ENCODE measurements at regions not wholly inside any gene's neighbourhood (a gene's known extent, or its start where the extent isn't known, plus 50 kb on each side); places are given as distances from the start of the nearest gene placed in this dataset.
"Not testable (repeated sequence)": the region's sequence is repeated elsewhere in the genome, so short reads cannot be mapped to it uniquely, and the experiment has no call there.

DNA sequence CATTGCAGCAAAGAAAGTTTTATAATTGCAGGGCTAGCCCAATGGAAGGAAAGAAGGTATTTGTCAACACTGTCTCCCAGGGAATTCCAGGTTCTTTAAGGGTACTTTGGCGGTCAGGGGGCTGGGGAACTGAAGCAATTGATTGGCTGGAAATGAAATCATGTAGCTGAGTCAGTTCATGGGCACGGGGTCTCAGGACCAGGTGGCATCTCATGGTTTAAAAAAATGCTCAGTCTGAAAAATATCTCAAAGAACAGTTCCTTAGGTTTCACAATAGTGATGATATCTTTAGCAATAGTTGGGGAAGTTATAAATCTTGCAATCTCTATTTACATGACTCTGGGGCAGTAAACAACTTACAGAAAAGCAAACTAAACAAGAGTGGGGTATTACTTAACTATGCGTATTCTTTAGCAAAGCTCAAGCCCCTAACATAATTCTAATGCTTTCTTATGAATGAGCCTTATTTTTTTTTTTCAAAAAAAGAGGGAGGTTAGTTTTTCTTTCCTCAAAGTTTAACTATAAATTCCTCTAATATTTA lies 376.9 kb upstream of the NRG3 start:
- DNase-seq, result no peak

DNA sequence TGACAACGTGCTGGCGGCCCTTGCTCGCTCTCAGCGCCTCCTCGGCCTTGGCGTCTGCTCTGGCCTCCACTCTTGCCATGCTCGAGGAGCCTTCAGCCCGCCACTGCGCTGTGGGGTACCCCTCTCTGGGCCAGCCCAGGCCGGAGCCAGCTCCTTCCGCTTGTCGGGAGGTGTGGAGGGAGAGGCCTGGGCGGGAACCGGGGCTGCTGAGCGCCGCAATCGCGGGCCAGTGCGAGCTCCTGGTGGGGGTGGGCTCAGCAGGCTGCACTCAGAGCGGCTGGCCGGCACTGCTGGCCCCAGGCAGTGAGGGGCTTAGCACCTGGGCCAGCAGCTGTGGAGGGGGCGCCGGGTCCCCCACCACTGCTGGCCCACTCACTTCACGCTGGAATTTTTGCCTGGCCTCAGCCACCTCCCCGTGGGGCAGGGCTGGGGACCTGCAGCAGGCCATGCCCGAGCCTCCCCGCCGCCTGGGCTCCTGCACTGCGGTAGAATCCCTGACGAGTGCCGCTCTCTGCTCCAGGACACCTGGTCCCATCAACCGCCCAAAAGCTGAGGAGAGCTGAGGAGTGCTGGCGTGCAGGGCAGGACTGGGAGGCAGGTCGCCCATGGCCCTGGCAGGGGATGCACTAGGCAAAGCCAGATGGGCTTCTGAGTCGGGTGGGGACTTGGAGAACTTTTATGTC lies 372.2 kb upstream of the NRG3 start:
- DNase-seq, result no peak

DNA sequence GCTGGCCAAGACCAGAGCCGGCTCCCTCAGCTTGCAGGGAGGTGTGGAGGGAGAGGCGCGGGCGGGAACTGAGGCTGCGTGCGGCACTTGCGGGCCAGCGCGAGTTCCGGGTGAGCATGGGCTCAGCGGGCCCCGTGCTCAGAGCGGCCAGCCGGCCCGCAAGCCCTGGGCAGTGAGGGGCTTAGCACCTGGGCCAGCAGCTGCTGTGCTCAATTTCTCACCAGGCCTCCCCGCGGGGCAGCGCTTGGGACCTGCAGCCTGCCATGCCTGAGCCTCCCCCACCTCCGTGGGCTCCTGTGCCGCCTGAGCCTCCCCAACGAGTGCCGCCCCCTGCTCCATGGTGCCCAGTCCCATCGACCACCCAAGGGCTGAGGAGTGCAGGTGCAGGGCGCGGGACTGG lies 369.2 kb upstream of the NRG3 start:
- not testable (repeated sequence) for DNase-seq

DNA sequence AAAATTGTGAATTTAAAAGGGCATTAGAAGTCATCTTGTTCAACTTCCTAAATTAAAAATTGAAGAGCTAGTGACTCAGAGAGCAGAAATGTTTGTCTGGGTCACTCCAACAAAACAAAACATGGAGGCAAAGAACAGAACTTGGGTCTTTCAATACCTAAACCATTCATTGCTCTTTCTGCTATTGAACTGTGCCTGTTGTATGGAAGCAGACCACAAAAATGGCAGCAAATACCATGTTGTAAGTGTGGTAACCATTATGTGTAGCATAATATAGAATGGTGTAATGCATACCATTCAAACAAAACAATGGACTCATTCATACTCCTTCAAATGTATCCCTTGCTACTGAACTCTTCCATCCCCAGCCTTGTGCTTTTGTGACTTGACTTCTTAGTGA lies 360.2 kb upstream of the NRG3 start:
- DNase-seq, result no peak

DNA sequence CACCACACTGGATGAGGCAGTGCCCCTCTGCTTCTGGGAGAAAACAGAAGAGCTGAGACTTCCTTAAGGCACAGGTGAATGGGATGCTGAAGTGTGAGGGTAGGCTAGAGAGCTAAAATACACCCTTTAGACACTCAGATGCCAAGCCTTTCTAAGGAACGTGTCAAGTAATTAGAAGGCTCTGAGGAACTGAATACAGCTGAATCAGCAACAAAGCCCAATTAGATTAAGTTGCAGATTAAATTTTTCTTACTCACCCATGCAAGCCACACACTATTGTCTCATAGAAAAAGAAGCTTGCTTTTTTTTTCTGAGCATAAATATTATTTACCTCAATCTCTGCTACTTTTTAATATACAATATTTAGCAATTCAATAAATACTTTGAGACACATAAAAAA lies 354.3 kb upstream of the NRG3 start:
- no peak for DNase-seq

DNA sequence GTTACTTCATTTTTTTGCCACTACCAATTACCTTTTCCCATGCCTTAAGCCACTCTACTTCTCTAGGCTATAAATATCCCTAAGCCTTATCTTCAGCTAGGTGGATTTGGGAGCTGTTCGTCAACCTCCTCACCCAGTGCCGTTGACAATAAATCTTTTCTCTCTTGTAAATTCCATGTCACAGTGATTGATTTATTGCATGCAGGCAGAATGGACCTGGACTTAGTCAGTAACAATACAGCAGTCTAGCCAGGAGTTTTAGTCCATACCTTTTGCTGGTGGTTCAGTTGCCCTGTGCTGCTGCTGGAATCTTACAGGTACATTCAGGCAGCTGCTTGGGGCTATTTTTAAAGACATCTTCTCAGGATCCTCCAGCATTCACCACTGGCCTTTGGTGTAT lies 350.5 kb upstream of the NRG3 start:
- DNase-seq, result no peak

GRCh38 chr10:81532403-81532802 lies 342.6 kb upstream of the NRG3 start:
- DNase-seq, result no peak

DNA sequence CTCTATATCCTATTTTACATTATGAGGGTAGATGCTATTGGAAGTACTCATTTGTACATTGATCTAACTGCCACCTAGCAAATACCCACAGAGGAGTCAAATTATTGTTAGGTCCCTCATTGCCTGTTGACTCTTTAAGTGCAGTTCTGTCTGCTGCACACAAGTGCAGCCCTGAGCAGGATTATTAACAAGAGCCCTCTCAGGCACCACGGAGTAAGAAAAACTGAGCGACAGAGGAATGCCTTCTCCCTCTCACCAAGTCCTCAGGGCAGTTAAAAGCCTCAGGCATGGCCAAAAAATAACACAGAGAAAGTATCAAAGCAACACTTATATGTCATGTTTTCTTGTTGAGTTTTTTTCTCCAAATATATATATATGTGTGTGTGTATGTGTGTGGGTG lies 340.0 kb upstream of the NRG3 start:
- no peak for DNase-seq

- DNase-seq, result no peak
Measured at GRCh38 chr10:81541517-81541916, 333.5 kb upstream of the NRG3 start.

DNA sequence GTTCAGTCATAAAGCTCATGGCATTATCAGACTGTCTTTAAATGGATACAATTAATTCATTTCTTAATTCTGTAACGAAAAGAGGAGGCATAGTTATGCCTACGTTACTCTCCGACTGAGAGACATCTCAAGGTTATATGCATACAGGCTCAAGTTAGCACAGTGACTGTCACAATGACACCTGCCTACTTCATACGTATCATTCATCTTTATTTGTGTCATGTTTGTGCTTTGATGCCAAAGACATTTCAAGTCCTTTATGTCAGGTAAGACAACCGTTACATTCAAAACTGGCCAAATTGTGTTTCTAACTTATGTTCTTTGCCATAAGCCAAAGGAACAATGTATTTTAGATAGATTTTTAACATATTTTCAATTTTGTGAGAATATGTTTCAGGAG lies 328.8 kb upstream of the NRG3 start:
- DNase-seq, result no peak

GRCh38 chr10:81548160-81548559 lies 326.8 kb upstream of the NRG3 start:
- DNase-seq, result no peak

- no peak for DNase-seq
Measured at GRCh38 chr10:81564143-81564542, 310.9 kb upstream of the NRG3 start.

GRCh38 chr10:81569488-81569887 lies 305.5 kb upstream of the NRG3 start:
- no peak for DNase-seq

- no peak for DNase-seq
Measured at GRCh38 chr10:81570349-81570748, 304.6 kb upstream of the NRG3 start.

- DNase-seq, result no peak
Measured at GRCh38 chr10:81570878-81571794, 303.9 kb upstream of the NRG3 start.

GRCh38 chr10:81575036-81575435 lies 300.0 kb upstream of the NRG3 start:
- no peak for DNase-seq

DNA sequence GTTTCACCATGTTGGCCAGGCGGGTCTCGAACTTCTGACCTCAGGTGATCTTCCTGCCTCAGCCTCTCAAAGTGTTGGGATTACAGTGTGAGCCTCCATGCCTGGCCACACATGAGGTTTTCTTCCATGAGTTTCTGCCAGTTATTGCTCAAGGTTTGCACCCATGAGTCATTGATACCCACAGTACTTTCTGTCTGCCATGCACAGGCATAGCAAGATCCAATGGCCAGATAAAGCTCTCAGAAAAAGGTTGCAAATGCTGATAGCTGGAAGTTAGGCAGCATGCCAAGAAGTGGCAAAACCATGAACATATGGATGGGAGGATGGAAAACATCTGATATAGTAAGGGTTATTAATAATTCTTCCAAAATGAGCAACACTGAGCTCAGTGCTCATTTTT lies 298.7 kb upstream of the NRG3 start:
- DNase-seq, result no peak

DNA sequence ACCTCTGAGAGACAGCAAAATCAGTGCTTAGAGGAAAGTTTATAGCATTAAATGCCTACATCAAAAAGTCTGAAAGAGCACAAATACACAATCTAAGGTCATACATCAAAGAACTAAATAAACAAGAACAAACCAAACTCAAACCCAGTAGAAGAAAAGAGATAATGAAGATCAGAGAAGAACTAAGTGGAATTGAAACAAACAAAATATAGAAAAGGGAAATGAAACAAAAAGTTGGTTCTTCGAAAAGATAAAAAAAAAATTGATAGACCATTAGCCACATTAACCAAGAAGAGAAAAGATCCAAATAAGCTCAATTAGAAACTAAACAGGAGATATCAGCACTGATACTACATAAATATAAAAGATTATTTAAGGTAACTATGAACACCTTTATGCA lies 280.0 kb upstream of the NRG3 start:
- no peak for DNase-seq

DNA sequence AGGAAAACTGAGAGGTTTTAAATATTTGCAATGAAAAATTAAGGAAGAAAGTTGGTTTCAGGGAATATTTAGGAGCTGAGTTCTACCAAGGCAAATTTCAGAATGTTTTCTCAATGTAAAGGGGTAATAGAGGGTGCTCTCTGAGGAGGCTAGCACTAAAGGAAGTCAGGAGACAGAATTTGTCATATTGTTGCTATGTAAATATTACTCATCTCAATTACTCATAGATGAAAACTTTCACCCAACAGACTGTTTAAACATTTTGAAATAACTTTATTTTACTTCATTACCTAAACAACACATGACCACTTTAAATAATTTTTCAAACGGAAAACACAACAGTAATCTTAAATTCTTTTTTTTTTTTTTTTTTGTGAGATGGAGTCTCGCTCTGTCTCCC lies 274.8 kb upstream of the NRG3 start:
- no peak for DNase-seq

DNA sequence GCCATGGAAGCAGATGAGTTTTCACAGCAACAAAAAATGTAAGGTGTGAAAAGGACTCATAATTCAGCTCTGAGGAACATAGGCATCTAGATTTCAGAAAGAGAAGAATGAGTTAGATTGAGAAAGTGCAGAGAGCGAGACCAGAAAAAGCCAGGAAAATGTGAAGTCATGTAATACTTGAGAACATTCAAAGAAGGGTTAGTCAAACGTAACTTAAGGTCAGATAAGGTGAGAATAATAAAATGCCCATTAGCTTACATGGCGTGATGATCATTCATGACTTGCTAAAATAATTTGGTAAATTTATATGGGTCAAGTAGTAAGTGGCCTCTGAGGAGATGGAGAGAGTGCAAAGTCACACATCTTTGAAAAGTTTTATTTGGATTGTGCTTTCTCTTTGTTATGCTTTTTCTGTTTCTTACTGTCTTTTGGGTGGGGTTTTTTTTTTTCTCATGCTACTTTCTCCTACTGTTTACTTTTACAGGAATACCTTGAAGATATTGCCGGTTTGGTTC lies 271.8 kb upstream of the NRG3 start:
- DNase-seq, result no peak

GRCh38 chr10:81644485-81644884 lies 230.5 kb upstream of the NRG3 start:
- not testable (repeated sequence) for DNase-seq

- DNase-seq, result no peak
Measured at GRCh38 chr10:81655986-81656385, 219.0 kb upstream of the NRG3 start.

DNA sequence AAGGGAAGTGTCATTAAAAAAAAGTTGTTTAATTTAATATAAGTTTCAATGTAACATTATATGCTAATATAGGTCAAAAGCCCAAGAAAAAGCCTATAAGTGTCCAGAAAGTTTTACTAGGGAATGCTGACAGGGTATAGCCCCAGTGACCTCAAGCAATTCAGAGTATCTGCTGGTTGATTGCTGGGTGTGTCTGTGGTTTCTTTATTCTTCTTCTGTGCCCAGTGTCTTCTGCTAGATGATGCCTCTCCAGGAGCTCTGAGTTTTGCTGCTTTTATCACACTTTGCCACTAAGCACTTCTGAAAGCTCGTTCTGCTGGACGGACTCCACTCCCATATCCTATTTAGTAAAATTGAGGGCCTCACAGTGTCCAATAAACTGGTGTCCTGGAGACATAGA lies 212.2 kb upstream of the NRG3 start:
- no peak for DNase-seq

DNA sequence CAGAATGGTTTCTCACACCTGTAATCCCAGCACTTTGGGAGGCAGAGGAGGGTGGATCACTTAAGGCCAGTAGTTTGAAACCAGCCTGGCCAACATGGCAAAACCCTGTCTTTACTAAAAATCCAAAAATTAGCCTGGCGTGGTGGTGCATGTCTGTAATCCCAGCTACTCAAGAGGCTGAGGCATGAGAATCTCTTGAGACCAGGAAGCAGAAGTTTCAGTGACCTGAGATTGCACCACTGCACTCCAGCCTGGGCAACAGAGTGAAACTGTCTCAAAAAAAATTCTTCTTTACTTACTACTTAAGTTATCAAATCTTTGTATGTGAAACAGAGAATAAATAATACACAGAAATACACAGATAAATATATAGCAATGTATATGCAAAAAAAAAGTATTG lies 210.2 kb upstream of the NRG3 start:
- not testable (repeated sequence) for DNase-seq

Measured in stimulated activated CD4-positive, alpha-beta T cell treated with anti-CD3 and anti-CD28 coated beads, Interleukin-2, amount 100 ng/mL, for 24 hours (primary cell).